B cell (primary cell): ENCODE measurements at regions not wholly inside any gene's neighbourhood (a gene's known extent, or its start where the extent isn't known, plus 50 kb on each side); places are given as distances from the start of the nearest gene placed in this dataset.

Experiments
- CTCF ChIP-seq: fragments of 200-600 bp; IDR thresholded peaks from one replicate; pipeline ENCODE4 v1.8.0; 2022; ENCODE audit warnings: antibody characterized with exemption, mild to moderate bottlenecking
- EZH2 ChIP-seq: IDR thresholded peaks from 2 replicates; pipeline ENCODE4 v1.6.1; 2012; ENCODE audit warnings: borderline replicate concordance, low read depth, mild to moderate bottlenecking, moderate library complexity, low read length; ENCODE audit not compliant: insufficient read depth, poor library complexity, severe bottlenecking

- TF ChIP-seq CTCF (no peak), EZH2 (no peak)
Observed at GRCh38 chr7:18212758-18213157, 185.1 kb upstream of the PRPS1L1 start.
